ENCODE measurements at regions not wholly inside any gene's neighbourhood (a gene's known extent, or its start where the extent isn't known, plus 50 kb on each side); places are given as distances from the start of the nearest gene placed in this dataset.

GRCh38 chr13:63700350-63700749 is 2284.7 kb upstream of the PCDH20 start:
- TF ChIP-seq CTCF (IDR thresholded peaks at IDR 0.05; ENCODE audit: low read length) (no peak), EZH2 (optimal IDR thresholded peaks at IDR 0.05; ENCODE audit: low read depth, low read length) (no peak)

All from MM.1S (cell line).